HUES48 (cell line): ENCODE measurements at regions not wholly inside any gene's neighbourhood (a gene's known extent, or its start where the extent isn't known, plus 50 kb on each side); places are given as distances from the start of the nearest gene placed in this dataset.

Source experiments
- H3K27ac ChIP-seq: one replicate; pipeline ENCODE4 v1.7.0; 2013; ENCODE audit warnings: low read depth, low read length, inconsistent platforms
- H3K27me3 ChIP-seq: 2 replicates; pipeline ENCODE4 v1.6.1; 2013; ENCODE audit warnings: mild to moderate bottlenecking, low read length; ENCODE audit not compliant: control insufficient read depth, insufficient read depth
- H3K36me3 ChIP-seq: 2 replicates; pipeline ENCODE4 v1.6.1; 2013; ENCODE audit warnings: low read length; ENCODE audit not compliant: control insufficient read depth, insufficient read depth
- H3K4me1 ChIP-seq: 2 replicates; pipeline ENCODE4 v1.6.1; 2013; ENCODE audit warnings: mild to moderate bottlenecking, low read length; ENCODE audit not compliant: control insufficient read depth, insufficient read depth
- H3K4me3 ChIP-seq: 2 replicates; pipeline ENCODE4 v1.5.1; 2013; ENCODE audit warnings: mild to moderate bottlenecking, low read depth, low read length
- H3K9ac ChIP-seq: 2 replicates; pipeline ENCODE4 v1.6.1; 2013; ENCODE audit warnings: mild to moderate bottlenecking, low read depth, low read length, moderate library complexity
- H3K9me3 ChIP-seq: 2 replicates; pipeline ENCODE4 v1.6.1; 2013; ENCODE audit warnings: low read length; ENCODE audit not compliant: control insufficient read depth, insufficient read depth

GRCh38 chr20:39812116-39812515 lies 850.0 kb downstream of the DHX35 start:
- H3K36me3 ChIP-seq = no peaks in the 10 kb centered on the region
- no peak overlapping the region for H3K27ac ChIP-seq

GRCh38 chr20:39810309-39810708 lies 848.2 kb downstream of the DHX35 start:
- no peaks in the 10 kb centered on the region for H3K9me3 ChIP-seq
- no peak overlapping the region for H3K27ac ChIP-seq
- no peaks in the 10 kb centered on the region for H3K4me1 ChIP-seq
- no peaks in the 10 kb centered on the region for H3K36me3 ChIP-seq
- H3K4me3 ChIP-seq = no peak overlapping the region
- no peak overlapping the region for H3K9ac ChIP-seq
- H3K27me3 ChIP-seq = no peaks in the 10 kb centered on the region

More at GRCh38 chr20:39812116-39812515, 850.0 kb downstream of the DHX35 start:
- H3K9me3 ChIP-seq = no peaks in the 10 kb centered on the region
- H3K4me1 ChIP-seq = no peaks in the 10 kb centered on the region
- no peaks in the 10 kb centered on the region for H3K27me3 ChIP-seq
- no peak overlapping the region for H3K9ac ChIP-seq
- no peak overlapping the region for H3K4me3 ChIP-seq

GRCh38 chr20:39808613-39809012 lies 846.5 kb downstream of the DHX35 start:
- H3K4me1 ChIP-seq = no peaks in the 10 kb centered on the region
- no peaks in the 10 kb centered on the region for H3K9me3 ChIP-seq
- no peaks in the 10 kb centered on the region for H3K36me3 ChIP-seq
- H3K4me3 ChIP-seq = no peak overlapping the region
- H3K27me3 ChIP-seq = no peaks in the 10 kb centered on the region
- H3K9ac ChIP-seq = no peak overlapping the region
- H3K27ac ChIP-seq = no peak overlapping the region

GRCh38 chr20:39800548-39800947 lies 838.4 kb downstream of the DHX35 start:
- Histone ChIP-seq H3K9ac (no peak overlapping the region), H3K9me3 (no peaks in the 10 kb centered on the region), H3K36me3 (no peaks in the 10 kb centered on the region), H3K4me1 (no peaks in the 10 kb centered on the region), H3K4me3 (no peak overlapping the region), H3K27ac (no peak overlapping the region), H3K27me3 (no peaks in the 10 kb centered on the region)

- Histone ChIP-seq H3K27ac (no peak overlapping the region), H3K4me3 (no peak overlapping the region), H3K27me3 (no peaks in the 10 kb centered on the region), H3K9me3 (no peaks in the 10 kb centered on the region), H3K4me1 (no peaks in the 10 kb centered on the region), H3K36me3 (no peaks in the 10 kb centered on the region), H3K9ac (no peak overlapping the region)
Measured at GRCh38 chr20:39800111-39800510, 838.0 kb downstream of the DHX35 start.

- Histone ChIP-seq H3K4me1 (no peaks in the 10 kb centered on the region), H3K4me3 (no peak overlapping the region), H3K36me3 (no peaks in the 10 kb centered on the region), H3K27me3 (no peaks in the 10 kb centered on the region), H3K9me3 (no peaks in the 10 kb centered on the region), H3K9ac (no peak overlapping the region), H3K27ac (no peak overlapping the region)
Measured at GRCh38 chr20:39799366-39799965, 837.3 kb downstream of the DHX35 start.

- H3K9me3 ChIP-seq = no peaks in the 10 kb centered on the region
- H3K4me3 ChIP-seq = no peak overlapping the region
- H3K27ac ChIP-seq = no peak overlapping the region
- no peak overlapping the region for H3K9ac ChIP-seq
- H3K27me3 ChIP-seq = no peaks in the 10 kb centered on the region
- H3K36me3 ChIP-seq = no peaks in the 10 kb centered on the region
- H3K4me1 ChIP-seq = no peaks in the 10 kb centered on the region
Measured at GRCh38 chr20:39795401-39796272, 833.5 kb downstream of the DHX35 start.

- no peak overlapping the region for H3K27ac ChIP-seq
- H3K9me3 ChIP-seq = no peaks in the 10 kb centered on the region
- no peaks in the 10 kb centered on the region for H3K27me3 ChIP-seq
- no peaks in the 10 kb centered on the region for H3K4me1 ChIP-seq
- no peak overlapping the region for H3K4me3 ChIP-seq
- no peak overlapping the region for H3K9ac ChIP-seq
- H3K36me3 ChIP-seq = no peaks in the 10 kb centered on the region
Measured at GRCh38 chr20:39792334-39792733, 830.2 kb downstream of the DHX35 start.

- Histone ChIP-seq H3K9me3 (no peaks in the 10 kb centered on the region), H3K9ac (no peak overlapping the region), H3K4me3 (no peak overlapping the region), H3K27me3 (no peaks in the 10 kb centered on the region), H3K4me1 (no peaks in the 10 kb centered on the region), H3K36me3 (no peaks in the 10 kb centered on the region), H3K27ac (no peak overlapping the region)
Measured at GRCh38 chr20:39789411-39789810, 827.3 kb downstream of the DHX35 start.

- no peak overlapping the region for H3K4me3 ChIP-seq
- no peaks in the 10 kb centered on the region for H3K36me3 ChIP-seq
- H3K27ac ChIP-seq = no peak overlapping the region
- H3K27me3 ChIP-seq = no peaks in the 10 kb centered on the region
- no peak overlapping the region for H3K9ac ChIP-seq
- no peaks in the 10 kb centered on the region for H3K4me1 ChIP-seq
- no peaks in the 10 kb centered on the region for H3K9me3 ChIP-seq
Measured at GRCh38 chr20:39785252-39785917, 823.2 kb downstream of the DHX35 start.

GRCh38 chr20:39784693-39785092 lies 822.5 kb downstream of the DHX35 start:
- no peak overlapping the region for H3K27ac ChIP-seq
- H3K4me3 ChIP-seq = no peak overlapping the region
- H3K9me3 ChIP-seq = no peaks in the 10 kb centered on the region
- no peaks in the 10 kb centered on the region for H3K27me3 ChIP-seq
- no peaks in the 10 kb centered on the region for H3K36me3 ChIP-seq
- H3K4me1 ChIP-seq = no peaks in the 10 kb centered on the region
- H3K9ac ChIP-seq = no peak overlapping the region
